Body of pancreas (tissue), 4 donors: ENCODE measurements at regions not wholly inside any gene's neighbourhood (a gene's known extent, or its start where the extent isn't known, plus 50 kb on each side); places are given as distances from the start of the nearest gene placed in this dataset.
"Not testable (repeated sequence)": the region's sequence is repeated elsewhere in the genome, so short reads cannot be mapped to it uniquely, and the experiment has no call there.

Experiments used
- ATAC-seq: fragments of 150-250 bp; one replicate; pipeline ENCODE4 v1.9.1; 2016
- DNase-seq, 4 donors: peaks; one replicate each; pipeline ENCODE4 v3.0.0-alpha.2; 2019
- H3K27ac ChIP-seq, 4 donors: fragments of 200-600 bp; sonication (generic); 1 replicate in 3 of 4; 2 replicates in 1 of 4; pipeline versions ENCODE4 v1.5.1 to v1.6.1; 2016 to 2019; ENCODE audit warnings: mild to moderate bottlenecking in 1 of 4, mixed read lengths in 1 of 4, moderate library complexity in 1 of 4
- H3K27me3 ChIP-seq, 2 donors: fragments of 200-600 bp; sonication (generic); one replicate each; pipeline ENCODE4 v1.6.0; 2016; ENCODE audit warnings: mild to moderate bottlenecking in 1 of 2
- H3K36me3 ChIP-seq, 2 donors: fragments of 200-600 bp; sonication (generic); replicated peaks in 1 of 2; 2 replicates each; pipeline ENCODE4 v1.5.1; 2016; ENCODE audit warnings: low read depth in 2 of 2; ENCODE audit not compliant: insufficient read depth in 1 of 2
- H3K4me1 ChIP-seq: fragments of 200-600 bp; sonication (generic); one replicate; pipeline ENCODE4 v1.6.0; 2016
- H3K4me3 ChIP-seq, 2 donors: fragments of 200-600 bp; sonication (generic); 1 replicate in 1 of 2; 2 replicates in 1 of 2; pipeline ENCODE4 v1.5.1; 2016 to 2019
- H3K9me3 ChIP-seq, 3 donors: fragments of 200-600 bp; sonication (generic); 1 replicate in 2 of 3; 2 replicates in 1 of 3; pipeline ENCODE4 v1.5.1; 2016
- CTCF ChIP-seq, 7 experiments: fragments of 450-650 bp in 4 of 7; fragments of 200-600 bp in 3 of 7; sonication (generic) in 3 of 7; IDR thresholded peaks; one replicate each; pipeline ENCODE4 v1.5.1; 2016 to 2019; ENCODE audit warnings: antibody characterized with exemption in 7 of 7
- POLR2A ChIP-seq, 3 donors: fragments of 450-650 bp; IDR thresholded peaks; one replicate each; pipeline ENCODE4 v1.6.1; 2016; ENCODE audit warnings: antibody characterized with exemption in 3 of 3, mild to moderate bottlenecking in 2 of 3
- WGBS, 2 donors: methylation state at CpG; one replicate each; pipeline ENCODE4 v1.1.5; 2017; 5-methylcytosine and 5-hydroxymethylcytosine counted together
- intact Hi-C: fragments of 100-400 bp; cut with DNase I; formaldehyde crosslinking; loops from one replicate; pipeline ENCODE4 v1.15.1; 2023

DNA sequence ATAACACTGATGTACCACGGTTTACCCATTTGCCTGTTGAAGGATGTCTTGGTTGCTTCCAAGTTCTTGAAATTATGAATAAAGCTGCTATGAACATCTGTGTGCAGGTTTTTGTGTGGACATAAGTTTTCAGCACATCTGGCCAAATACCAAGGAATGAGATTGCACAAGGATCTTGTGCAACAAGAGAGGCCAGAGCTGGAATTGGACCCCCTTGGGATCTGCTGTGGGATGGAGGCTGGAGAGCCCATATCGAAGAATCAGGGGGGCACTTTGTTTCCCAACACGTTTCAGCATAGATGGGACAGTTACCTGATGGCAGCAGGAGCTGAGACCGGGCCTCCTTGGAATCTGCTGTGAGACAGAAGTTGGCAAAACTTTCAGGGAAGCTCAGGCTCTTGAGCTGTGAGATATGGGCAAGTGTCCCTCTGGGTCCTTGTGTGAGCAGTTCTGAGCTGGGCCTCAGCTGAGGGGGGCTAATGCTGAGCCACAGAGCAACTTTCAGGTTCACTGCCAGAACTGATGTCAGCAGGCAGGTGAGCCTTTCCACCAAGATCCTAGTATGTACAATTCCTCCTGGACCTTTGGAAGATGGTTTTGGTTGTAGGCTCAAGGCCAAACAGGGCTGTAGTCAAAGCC is 115.2 kb upstream of the RAB18 start:
- intact Hi-C loops, result no loop called here
- TF ChIP-seq CTCF (IDR thresholded peaks at IDR 0.05) (no peak), POLR2A (IDR thresholded peaks at IDR 0.05) (no peak)
- no peaks in the 10 kb centered on the region for H3K4me1 ChIP-seq
- DNase-seq (peak in 2 of 4 donors; percentile 15 to 17), ATAC-seq (no peak)
- no peak overlapping the region for H3K4me3 ChIP-seq
- H3K27ac ChIP-seq, result no peak overlapping the region
- WGBS, 2 donors, result 61 to 64% methylated on average over 4 of the region's 4 CpGs
- H3K27me3 ChIP-seq, result no peaks in the 10 kb centered on the region
- no peaks in the 10 kb centered on the region for H3K9me3 ChIP-seq
- H3K36me3 ChIP-seq, result no peaks in the 10 kb centered on the region

DNA sequence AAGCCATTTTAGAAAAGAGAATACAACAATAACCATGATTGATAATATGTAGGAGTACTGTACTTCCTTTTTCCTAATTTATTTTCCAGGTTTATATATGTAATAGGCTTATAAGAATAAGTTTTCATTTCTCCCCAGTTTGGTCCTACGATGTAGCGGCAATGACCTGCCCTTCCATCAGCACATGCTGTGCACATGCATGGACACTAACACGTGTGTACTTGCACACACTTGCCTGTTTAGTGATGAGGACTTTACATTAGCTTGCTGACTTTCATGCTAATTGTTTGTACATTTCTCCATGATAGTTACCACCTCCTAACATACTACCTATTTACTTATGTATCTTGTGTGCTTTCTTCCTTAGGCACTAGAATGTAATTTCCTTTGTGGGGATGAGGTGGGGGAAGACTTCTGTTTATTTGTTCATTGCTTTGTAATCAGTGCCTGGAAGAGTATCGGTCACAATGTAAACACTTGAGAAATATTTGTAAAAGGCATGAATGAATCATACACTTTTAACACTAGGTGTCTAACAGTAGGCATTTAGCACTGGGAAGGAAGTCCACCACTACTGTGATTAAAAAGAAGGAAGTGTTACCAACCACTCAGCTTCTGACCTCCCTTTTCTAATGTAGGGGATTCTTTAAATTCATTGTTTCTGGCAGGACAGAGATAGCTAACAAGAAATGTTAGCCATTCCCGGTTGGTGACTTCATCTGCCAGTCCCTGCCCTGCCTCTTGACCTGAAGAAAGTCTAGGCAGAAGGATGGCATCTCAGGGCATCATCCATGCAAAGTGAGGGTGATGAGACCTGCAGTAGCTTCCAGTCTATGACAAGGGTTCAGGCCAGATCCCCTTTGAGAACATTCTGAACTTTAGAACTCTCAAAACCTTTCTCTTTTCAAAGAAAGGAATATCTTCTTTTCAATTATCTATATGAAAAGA is 120.2 kb upstream of the RAB18 start:
- WGBS, 2 donors, result 51 to 55% methylated on average over 5 of the region's 5 CpGs
- ATAC-seq, result no peak
- no peaks in the 10 kb centered on the region for H3K9me3 ChIP-seq
- H3K27ac ChIP-seq, result no peak overlapping the region
- no peak overlapping the region for H3K4me3 ChIP-seq
- no peak for TF ChIP-seq POLR2A (IDR thresholded peaks at IDR 0.05)
- no peak for TF ChIP-seq CTCF (IDR thresholded peaks at IDR 0.05)
- intact Hi-C loops, result no loop called here
- H3K27me3 ChIP-seq, result no peaks in the 10 kb centered on the region
- H3K36me3 ChIP-seq, result no peaks in the 10 kb centered on the region
- H3K4me1 ChIP-seq, result no peaks in the 10 kb centered on the region
- DNase-seq, result no peak

- H3K4me3 ChIP-seq, result no peak overlapping the region
- no peak overlapping the region for H3K27ac ChIP-seq
- TF ChIP-seq POLR2A (IDR thresholded peaks at IDR 0.05) (no peak), CTCF (IDR thresholded peaks at IDR 0.05) (no peak)
- H3K27me3 ChIP-seq, result no peaks in the 10 kb centered on the region
- H3K4me1 ChIP-seq, result no peaks in the 10 kb centered on the region
- DNase-seq (no peak), ATAC-seq (no peak)
- intact Hi-C loops, result no loop called here
- 64 to 71% methylated on average over 3 of the region's 3 CpGs for WGBS, 2 donors
- no peaks in the 10 kb centered on the region for H3K36me3 ChIP-seq
- no peaks in the 10 kb centered on the region for H3K9me3 ChIP-seq
These were observed 121.9 kb upstream of the RAB18 start for GRCh38 chr10:27382176-27382575.

GRCh38 chr10:27380929-27381358 is 123.2 kb upstream of the RAB18 start:
- H3K36me3 ChIP-seq, result no peaks in the 10 kb centered on the region
- no peaks in the 10 kb centered on the region for H3K9me3 ChIP-seq
- no peaks in the 10 kb centered on the region for H3K4me1 ChIP-seq
- DNase-seq (no peak), ATAC-seq (no peak)
- TF ChIP-seq CTCF (IDR thresholded peaks at IDR 0.05) (no peak), POLR2A (IDR thresholded peaks at IDR 0.05) (no peak)
- H3K27me3 ChIP-seq, result no peaks in the 10 kb centered on the region
- 55 to 57% methylated on average over 6 of the region's 6 CpGs for WGBS, 2 donors
- no peak overlapping the region for H3K27ac ChIP-seq
- H3K4me3 ChIP-seq, result no peak overlapping the region
- intact Hi-C loops, result no loop called here

DNA sequence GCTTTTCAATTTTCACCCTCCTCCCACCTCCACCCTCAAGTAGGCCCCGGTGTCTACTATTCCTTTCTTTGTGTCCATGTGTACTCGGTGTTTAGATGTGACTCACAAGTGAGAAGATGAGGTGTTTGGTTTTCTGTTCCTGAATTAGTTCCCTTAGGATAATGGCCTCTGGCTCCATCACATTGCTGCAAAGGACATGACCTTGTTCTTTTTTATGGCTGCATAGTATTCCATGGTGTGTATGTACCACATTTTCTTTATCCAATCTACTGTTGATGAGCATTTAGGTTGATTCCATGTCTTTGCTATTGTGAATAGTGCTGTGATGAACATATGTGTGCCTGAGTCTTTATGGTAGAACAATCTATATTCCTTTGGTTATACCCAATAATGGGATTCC is 125.1 kb upstream of the RAB18 start:
- H3K4me1 ChIP-seq, H3K4me3 ChIP-seq, H3K27me3 ChIP-seq, H3K27ac ChIP-seq, intact Hi-C loops, H3K36me3 ChIP-seq, DNase-seq, ATAC-seq, H3K9me3 ChIP-seq: not testable (repeated sequence)
- WGBS, 2 donors, result 92 to 100% methylated on average over 2 of the region's 2 CpGs
